ENCODE measurements at regions not wholly inside any gene's neighbourhood (a gene's known extent, or its start where the extent isn't known, plus 50 kb on each side); places are given as distances from the start of the nearest gene placed in this dataset.

GRCh38 chr5:2569774-2570542 lies 181.5 kb downstream of the IRX2 start:
- H3K9me1 ChIP-seq (replicated peaks; ENCODE audit: control insufficient read depth, extremely low read depth, insufficient read depth, low read length): no peaks in the 10 kb centered on the region
- FAIRE-seq: no peak
- no TSS peak for BruUV-seq (replicated peaks)

More at GRCh38 chr5:2569774-2570542, 181.5 kb downstream of the IRX2 start:
- Histone ChIP-seq H3K27ac (ENCODE audit: insufficient read depth, low read depth, low read length) (no peak overlapping the region), H3K27me3 (ENCODE audit: control insufficient read depth in 2 of 2, insufficient read depth in 2 of 2, low read length in 2 of 2) (no peaks in the 10 kb centered on the region), H3K79me2 (ENCODE audit: control insufficient read depth, insufficient read depth, low read length) (no peaks in the 10 kb centered on the region), H4K20me1 (replicated peaks; ENCODE audit: control insufficient read depth, extremely low read depth, insufficient read depth, low read length) (no peaks in the 10 kb centered on the region), H3K9ac (replicated peaks; ENCODE audit: extremely low read depth, insufficient read depth, low read length) (no peak overlapping the region), H3K4me3 (replicated peaks in 1 of 3; ENCODE audit: insufficient read depth in 1 of 3, low read depth in 1 of 3, low read length in 3 of 3) (no peak overlapping the region), H3K4me1 (ENCODE audit: control insufficient read depth, extremely low read depth, insufficient read depth, low read length) (no peaks in the 10 kb centered on the region), H3K36me3 (ENCODE audit: control insufficient read depth in 2 of 2, extremely low read depth in 1 of 2, insufficient read depth in 2 of 2, low read length in 2 of 2) (no peaks in the 10 kb centered on the region), H2AFZ (ENCODE audit: low read depth, low read length) (no peak overlapping the region), H3K4me2 (ENCODE audit: insufficient read depth, low read length) (no peak overlapping the region), H3K9me3 (replicated peaks; ENCODE audit: control insufficient read depth, insufficient read depth, low read length) (peaks cover 8% of the 10 kb centered on the region)
- ChIA-PET POLR2A (no interaction called here), CTCF (no interaction called here)
- dilution Hi-C loops (cut with MboI; ENCODE audit: extremely low pct_ligation_motif_present, low sequenced_read_pairs) (no loop called here), intact Hi-C loops (cut with micrococcal nuclease) (no loop called here)
- TF ChIP-seq FOS (IDR thresholded peaks at IDR 0.05; ENCODE audit: borderline replicate concordance, insufficient read depth, low read length) (no peak), MAX (IDR thresholded peaks at IDR 0.05; ENCODE audit: insufficient read depth, insufficient read length) (no peak), POLR2AphosphoS5 (IDR thresholded peaks at IDR 0.05; ENCODE audit: insufficient read depth, low read depth, low read length) (no peak), GATA2 (IDR thresholded peaks at IDR 0.05; ENCODE audit: insufficient read depth, insufficient read length, low read depth, low read length) (no peak), CTCF (IDR thresholded peaks at IDR 0.05; ENCODE audit: extremely low read depth in 1 of 2, insufficient read depth in 1 of 2, low read depth in 1 of 2, low read length in 2 of 2) (no peak), MYC (IDR thresholded peaks at IDR 0.05; ENCODE audit: low read depth, low read length) (no peak), JUN (IDR thresholded peaks at IDR 0.05; ENCODE audit: borderline replicate concordance, insufficient read depth, insufficient read length, low read depth) (no peak), POLR2A (IDR thresholded peaks at IDR 0.05; ENCODE audit: low read depth, low read length) (no peak), EZH2 (IDR thresholded peaks at IDR 0.05; ENCODE audit: borderline replicate concordance, low read depth, low read length, severe bottlenecking) (no peak)
- no peak for DNase-seq (ENCODE audit: low read depth, low spot score)

All from endothelial cell of umbilical vein (primary cell).